ENCODE measurements at regions not wholly inside any gene's neighbourhood (a gene's known extent, or its start where the extent isn't known, plus 50 kb on each side); places are given as distances from the start of the nearest gene placed in this dataset.

- TF ChIP-seq CTCF (IDR thresholded peaks at IDR 0.05) = no peak
- no peak for TF ChIP-seq ZFX (IDR thresholded peaks at IDR 0.05; ENCODE audit: borderline replicate concordance)
Observed at GRCh38 chr1:80962564-80962963, 838.2 kb upstream of the ADGRL2 start.
